SK-N-SH (cell line): ENCODE measurements at regions not wholly inside any gene's neighbourhood (a gene's known extent, or its start where the extent isn't known, plus 50 kb on each side); places are given as distances from the start of the nearest gene placed in this dataset.

Experiments used
- GABPA ChIP-seq: IDR thresholded peaks from 2 replicates; pipeline ENCODE4 v1.4.0; 2012; ENCODE audit warnings: low read depth, mild to moderate bottlenecking
- JUND ChIP-seq: IDR thresholded peaks from 2 replicates; pipeline ENCODE4 v1.4.0; 2012
- NFIC ChIP-seq: IDR thresholded peaks from 2 replicates; pipeline ENCODE4 v1.4.0; 2012; ENCODE audit warnings: borderline replicate concordance
- RFX5 ChIP-seq: IDR thresholded peaks from 2 replicates; pipeline ENCODE4 v1.6.1; 2012; ENCODE audit warnings: mild to moderate bottlenecking, improper control_type of control experiment, low read length
- TF ChIP-seq, protein P1 (sequence below): IDR thresholded peaks from 2 replicates; pipeline ENCODE4 v1.4.0; 2012; ENCODE audit warnings: low read depth, borderline replicate concordance
- TF ChIP-seq, protein P2 (sequence below): fragments of 200-600 bp; sonication (generic); IDR thresholded peaks from 2 replicates; pipeline ENCODE4 v1.6.1; 2017; ENCODE audit warnings: antibody characterized with exemption, mild to moderate bottlenecking, moderate library complexity
- TF ChIP-seq, protein P3 (sequence below): IDR thresholded peaks from 2 replicates; pipeline ENCODE4; 2012
- TF ChIP-seq, protein P4 (sequence below): fragments of 150-350 bp; IDR thresholded peaks from 2 replicates; pipeline ENCODE4 v1.6.1; 2017; ENCODE audit warnings: antibody characterized with exemption, low read length, low read depth, borderline replicate concordance

DNA sequence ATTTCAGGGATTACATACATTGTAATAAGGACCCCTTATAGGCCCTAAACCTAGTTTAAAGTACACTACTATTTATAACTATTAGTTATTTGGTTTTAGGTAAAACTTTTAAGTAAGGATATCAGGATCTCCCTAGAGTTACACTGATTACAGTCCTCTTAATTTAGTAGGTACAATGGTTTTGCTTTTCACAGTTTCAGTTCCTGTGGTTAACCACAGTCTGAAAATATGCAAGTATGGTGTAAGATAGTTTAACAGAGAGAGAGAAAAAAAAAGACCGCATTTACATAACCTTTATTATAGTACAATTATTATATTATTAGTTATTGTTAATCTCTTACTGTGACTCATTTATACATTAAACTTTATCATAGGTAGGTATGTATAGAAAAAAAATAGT, 725.3 kb upstream of the PTPRD start:
- TF ChIP-seq NFIC (no peak), GABPA (no peak), JUND (no peak), RFX5 (no peak)
- TF ChIP-seq, protein P1, sequence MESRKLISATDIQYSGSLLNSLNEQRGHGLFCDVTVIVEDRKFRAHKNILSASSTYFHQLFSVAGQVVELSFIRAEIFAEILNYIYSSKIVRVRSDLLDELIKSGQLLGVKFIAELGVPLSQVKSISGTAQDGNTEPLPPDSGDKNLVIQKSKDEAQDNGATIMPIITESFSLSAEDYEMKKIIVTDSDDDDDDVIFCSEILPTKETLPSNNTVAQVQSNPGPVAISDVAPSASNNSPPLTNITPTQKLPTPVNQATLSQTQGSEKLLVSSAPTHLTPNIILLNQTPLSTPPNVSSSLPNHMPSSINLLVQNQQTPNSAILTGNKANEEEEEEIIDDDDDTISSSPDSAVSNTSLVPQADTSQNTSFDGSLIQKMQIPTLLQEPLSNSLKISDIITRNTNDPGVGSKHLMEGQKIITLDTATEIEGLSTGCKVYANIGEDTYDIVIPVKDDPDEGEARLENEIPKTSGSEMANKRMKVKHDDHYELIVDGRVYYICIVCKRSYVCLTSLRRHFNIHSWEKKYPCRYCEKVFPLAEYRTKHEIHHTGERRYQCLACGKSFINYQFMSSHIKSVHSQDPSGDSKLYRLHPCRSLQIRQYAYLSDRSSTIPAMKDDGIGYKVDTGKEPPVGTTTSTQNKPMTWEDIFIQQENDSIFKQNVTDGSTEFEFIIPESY = no peak
- TF ChIP-seq, protein P2, sequence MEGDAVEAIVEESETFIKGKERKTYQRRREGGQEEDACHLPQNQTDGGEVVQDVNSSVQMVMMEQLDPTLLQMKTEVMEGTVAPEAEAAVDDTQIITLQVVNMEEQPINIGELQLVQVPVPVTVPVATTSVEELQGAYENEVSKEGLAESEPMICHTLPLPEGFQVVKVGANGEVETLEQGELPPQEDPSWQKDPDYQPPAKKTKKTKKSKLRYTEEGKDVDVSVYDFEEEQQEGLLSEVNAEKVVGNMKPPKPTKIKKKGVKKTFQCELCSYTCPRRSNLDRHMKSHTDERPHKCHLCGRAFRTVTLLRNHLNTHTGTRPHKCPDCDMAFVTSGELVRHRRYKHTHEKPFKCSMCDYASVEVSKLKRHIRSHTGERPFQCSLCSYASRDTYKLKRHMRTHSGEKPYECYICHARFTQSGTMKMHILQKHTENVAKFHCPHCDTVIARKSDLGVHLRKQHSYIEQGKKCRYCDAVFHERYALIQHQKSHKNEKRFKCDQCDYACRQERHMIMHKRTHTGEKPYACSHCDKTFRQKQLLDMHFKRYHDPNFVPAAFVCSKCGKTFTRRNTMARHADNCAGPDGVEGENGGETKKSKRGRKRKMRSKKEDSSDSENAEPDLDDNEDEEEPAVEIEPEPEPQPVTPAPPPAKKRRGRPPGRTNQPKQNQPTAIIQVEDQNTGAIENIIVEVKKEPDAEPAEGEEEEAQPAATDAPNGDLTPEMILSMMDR = no peak
- TF ChIP-seq, protein P3, sequence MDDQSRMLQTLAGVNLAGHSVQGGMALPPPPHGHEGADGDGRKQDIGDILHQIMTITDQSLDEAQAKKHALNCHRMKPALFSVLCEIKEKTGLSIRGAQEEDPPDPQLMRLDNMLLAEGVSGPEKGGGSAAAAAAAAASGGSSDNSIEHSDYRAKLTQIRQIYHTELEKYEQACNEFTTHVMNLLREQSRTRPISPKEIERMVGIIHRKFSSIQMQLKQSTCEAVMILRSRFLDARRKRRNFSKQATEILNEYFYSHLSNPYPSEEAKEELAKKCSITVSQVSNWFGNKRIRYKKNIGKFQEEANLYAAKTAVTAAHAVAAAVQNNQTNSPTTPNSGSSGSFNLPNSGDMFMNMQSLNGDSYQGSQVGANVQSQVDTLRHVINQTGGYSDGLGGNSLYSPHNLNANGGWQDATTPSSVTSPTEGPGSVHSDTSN = no peak
- TF ChIP-seq, protein P4, sequence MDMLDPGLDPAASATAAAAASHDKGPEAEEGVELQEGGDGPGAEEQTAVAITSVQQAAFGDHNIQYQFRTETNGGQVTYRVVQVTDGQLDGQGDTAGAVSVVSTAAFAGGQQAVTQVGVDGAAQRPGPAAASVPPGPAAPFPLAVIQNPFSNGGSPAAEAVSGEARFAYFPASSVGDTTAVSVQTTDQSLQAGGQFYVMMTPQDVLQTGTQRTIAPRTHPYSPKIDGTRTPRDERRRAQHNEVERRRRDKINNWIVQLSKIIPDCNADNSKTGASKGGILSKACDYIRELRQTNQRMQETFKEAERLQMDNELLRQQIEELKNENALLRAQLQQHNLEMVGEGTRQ = no peak
